Suprapubic skin (tissue), 4 donors: ENCODE measurements at regions not wholly inside any gene's neighbourhood (a gene's known extent, or its start where the extent isn't known, plus 50 kb on each side); places are given as distances from the start of the nearest gene placed in this dataset.

Source experiments
- CTCF ChIP-seq, 2 donors: fragments of 200-600 bp in 1 of 2; fragments of 450-650 bp in 1 of 2; sonication (generic) in 1 of 2; IDR thresholded peaks; one replicate each; pipeline ENCODE4 v1.5.1; 2016 to 2019; ENCODE audit warnings: antibody characterized with exemption in 2 of 2, mild to moderate bottlenecking in 1 of 2, moderate library complexity in 1 of 2
- EP300 ChIP-seq: sonication (generic); formaldehyde crosslinking; IDR thresholded peaks from one replicate; pipeline ENCODE4 v1.6.1; 2017; ENCODE audit warnings: antibody characterized with exemption
- POLR2A ChIP-seq, 2 donors: fragments of 450-650 bp; IDR thresholded peaks; one replicate each; pipeline ENCODE4 v1.6.1; 2017; ENCODE audit warnings: antibody characterized with exemption in 2 of 2, mild to moderate bottlenecking in 2 of 2, moderate library complexity in 2 of 2
- POLR2AphosphoS5 ChIP-seq, 3 donors: sonication (generic); formaldehyde crosslinking; IDR thresholded peaks; one replicate each; pipeline ENCODE4 v1.6.1; 2017; ENCODE audit warnings: antibody characterized with exemption in 3 of 3

GRCh38 chr13:50426927-50427326 is 411.7 kb downstream of the KCNRG start:
- TF ChIP-seq CTCF (IDR thresholded peaks at IDR 0.05) (no peak), POLR2A (IDR thresholded peaks at IDR 0.05) (no peak), EP300 (no peak), POLR2AphosphoS5 (IDR thresholded peaks at IDR 0.05) (no peak)
